Body of pancreas (tissue), 4 donors: ENCODE measurements at regions not wholly inside any gene's neighbourhood (a gene's known extent, or its start where the extent isn't known, plus 50 kb on each side); places are given as distances from the start of the nearest gene placed in this dataset.

Experiments used
- POLR2A ChIP-seq, 3 donors: fragments of 450-650 bp; IDR thresholded peaks; one replicate each; pipeline ENCODE4 v1.6.1; 2016; ENCODE audit warnings: antibody characterized with exemption in 3 of 3, mild to moderate bottlenecking in 2 of 3
- TF ChIP-seq, protein P1 (sequence below), 7 experiments: fragments of 450-650 bp in 4 of 7; fragments of 200-600 bp in 3 of 7; sonication (generic) in 3 of 7; IDR thresholded peaks; one replicate each; pipeline ENCODE4 v1.5.1; 2016 to 2019; ENCODE audit warnings: antibody characterized with exemption in 7 of 7

DNA sequence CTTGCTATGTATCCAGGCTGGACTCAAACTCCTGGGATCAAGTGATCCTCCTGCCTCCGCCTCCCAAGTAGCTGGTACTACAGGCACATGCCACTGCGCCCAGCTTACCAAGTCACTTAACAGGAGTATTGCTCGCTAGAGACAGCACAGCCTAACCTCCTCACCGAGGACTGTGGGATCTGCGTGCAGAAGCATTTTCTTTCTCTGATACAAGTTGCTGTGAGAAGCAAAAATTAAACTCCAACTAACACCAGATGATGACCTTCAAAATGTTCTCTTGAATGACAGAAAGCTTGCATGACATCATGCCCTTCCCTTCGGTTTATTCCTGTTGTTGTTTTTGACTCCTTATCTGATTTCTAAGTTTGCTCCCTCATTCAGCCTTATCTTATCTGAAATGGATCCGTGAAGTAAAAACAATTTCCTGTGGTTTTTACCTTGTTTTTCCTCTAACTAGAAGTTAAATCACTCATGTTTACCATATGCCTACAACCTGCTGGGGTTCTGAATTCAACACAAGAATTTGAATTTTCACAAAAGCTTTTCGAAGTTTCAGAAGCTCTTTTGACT, 94.4 kb upstream of the KIF5B start:
- TF ChIP-seq, protein P1, sequence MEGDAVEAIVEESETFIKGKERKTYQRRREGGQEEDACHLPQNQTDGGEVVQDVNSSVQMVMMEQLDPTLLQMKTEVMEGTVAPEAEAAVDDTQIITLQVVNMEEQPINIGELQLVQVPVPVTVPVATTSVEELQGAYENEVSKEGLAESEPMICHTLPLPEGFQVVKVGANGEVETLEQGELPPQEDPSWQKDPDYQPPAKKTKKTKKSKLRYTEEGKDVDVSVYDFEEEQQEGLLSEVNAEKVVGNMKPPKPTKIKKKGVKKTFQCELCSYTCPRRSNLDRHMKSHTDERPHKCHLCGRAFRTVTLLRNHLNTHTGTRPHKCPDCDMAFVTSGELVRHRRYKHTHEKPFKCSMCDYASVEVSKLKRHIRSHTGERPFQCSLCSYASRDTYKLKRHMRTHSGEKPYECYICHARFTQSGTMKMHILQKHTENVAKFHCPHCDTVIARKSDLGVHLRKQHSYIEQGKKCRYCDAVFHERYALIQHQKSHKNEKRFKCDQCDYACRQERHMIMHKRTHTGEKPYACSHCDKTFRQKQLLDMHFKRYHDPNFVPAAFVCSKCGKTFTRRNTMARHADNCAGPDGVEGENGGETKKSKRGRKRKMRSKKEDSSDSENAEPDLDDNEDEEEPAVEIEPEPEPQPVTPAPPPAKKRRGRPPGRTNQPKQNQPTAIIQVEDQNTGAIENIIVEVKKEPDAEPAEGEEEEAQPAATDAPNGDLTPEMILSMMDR (IDR thresholded peaks at IDR 0.05): no peak
- TF ChIP-seq POLR2A (IDR thresholded peaks at IDR 0.05): no peak
